ENCODE measurements at regions not wholly inside any gene's neighbourhood (a gene's known extent, or its start where the extent isn't known, plus 50 kb on each side); places are given as distances from the start of the nearest gene placed in this dataset.

DNA sequence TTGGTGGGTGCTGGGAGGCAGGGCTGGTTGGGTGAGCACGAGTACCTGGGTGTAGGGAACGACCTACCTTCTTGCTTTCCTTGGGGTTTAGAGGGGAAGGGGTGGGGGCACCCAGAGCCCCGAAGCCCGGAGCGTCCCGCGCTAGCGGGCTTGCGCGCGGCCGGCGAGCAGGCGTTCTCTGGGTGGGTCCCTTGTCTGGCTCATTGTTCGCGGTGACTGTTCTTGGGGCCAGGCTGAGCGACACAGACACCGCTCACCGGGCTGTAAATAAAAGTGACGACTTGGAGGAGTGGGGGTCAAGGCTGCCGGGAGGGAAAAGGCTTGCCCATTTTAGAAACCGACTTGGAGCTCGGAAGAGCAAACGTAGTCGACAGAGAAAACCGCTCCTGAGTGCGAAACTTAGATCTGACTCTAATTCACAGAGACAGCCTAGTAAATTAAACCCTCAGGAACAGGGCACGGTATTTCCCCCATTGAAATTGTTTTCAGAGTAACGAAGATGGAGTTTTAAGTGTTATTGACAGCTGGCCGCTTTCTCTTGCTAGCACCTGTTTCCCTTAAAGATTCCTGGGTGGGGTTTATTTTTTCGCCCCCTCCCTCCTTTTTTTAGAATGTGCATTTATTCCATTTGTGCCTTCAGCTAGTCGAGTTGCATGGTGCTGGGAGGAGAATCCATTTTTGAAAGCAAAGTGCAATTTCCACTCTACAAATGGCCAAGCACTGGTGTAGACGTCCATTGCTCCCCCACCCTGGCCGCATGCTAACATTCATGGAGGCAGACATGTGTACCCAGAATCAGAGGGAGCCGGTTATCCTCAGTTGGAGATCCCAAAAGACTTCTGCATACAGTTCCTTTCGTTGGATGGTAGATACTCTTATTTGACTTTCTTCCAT lies 532.1 kb upstream of the SEMA6D start:
- H3K27ac ChIP-seq (ENCODE audit: low read depth, low read length, poor library complexity, severe bottlenecking): no peak overlapping the region
- H2AFZ ChIP-seq (ENCODE audit: low read length): no peak overlapping the region
- H3K4me2 ChIP-seq (ENCODE audit: low read length): no peak overlapping the region
- H3K4me1 ChIP-seq (ENCODE audit: insufficient read depth, low read length, poor library complexity, severe bottlenecking): no peaks in the 10 kb centered on the region
- POLR2A ChIA-PET: no interaction called here
- H3K9me3 ChIP-seq (ENCODE audit: low read length): no peaks in the 10 kb centered on the region
- BruUV-seq (replicated peaks): no TSS peak
- H3K4me3 ChIP-seq (ENCODE audit: low read depth, low read length, poor library complexity, severe bottlenecking): no peak overlapping the region
- intact Hi-C loops (cut with micrococcal nuclease; ENCODE audit: unreplicated experiment): no loop called here
- H3K36me3 ChIP-seq (ENCODE audit: insufficient read depth, low read length): no peaks in the 10 kb centered on the region
- CTCF ChIA-PET (ENCODE audit: unreplicated experiment): no interaction called here
- H3K9me2 ChIP-seq (ENCODE audit: insufficient read depth, low read length): no peaks in the 10 kb centered on the region
- TF ChIP-seq CTCF (conservative IDR thresholded peaks at IDR 0.05; ENCODE audit: low read length): no peak
- TF ChIP-seq EZH2phosphoT487 (IDR thresholded peaks at IDR 0.05; ENCODE audit: borderline replicate concordance, low read depth, low read length): no peak
- no peaks in the 10 kb centered on the region for H4K20me1 ChIP-seq (ENCODE audit: insufficient read depth, low read length)
- H3K79me2 ChIP-seq (ENCODE audit: insufficient read depth, low read depth, low read length): no peaks in the 10 kb centered on the region
- DNase-seq (ENCODE audit: low spot score): no peak

DNA sequence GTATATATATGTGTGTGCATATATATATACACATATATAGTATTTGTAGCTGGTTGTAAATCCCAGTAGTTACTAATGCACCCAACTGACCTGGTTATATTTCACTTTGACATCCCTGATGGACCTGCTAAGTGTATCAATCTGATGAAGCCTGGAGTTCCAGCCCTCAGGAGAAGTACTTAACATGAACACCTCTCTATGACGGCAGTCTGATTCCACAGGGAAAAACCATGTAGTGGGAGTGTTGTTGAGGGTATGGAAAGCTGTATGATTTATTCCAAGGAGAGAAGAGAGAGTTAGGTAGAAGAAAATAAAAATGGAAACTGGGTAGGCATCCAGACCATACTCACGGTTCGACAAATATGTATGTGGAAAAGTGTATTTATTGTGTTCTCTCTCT lies 531.2 kb upstream of the SEMA6D start:
- Histone ChIP-seq H3K9me3 (ENCODE audit: low read length) (no peaks in the 10 kb centered on the region), H3K79me2 (ENCODE audit: insufficient read depth, low read depth, low read length) (no peaks in the 10 kb centered on the region), H4K20me1 (ENCODE audit: insufficient read depth, low read length) (no peaks in the 10 kb centered on the region), H3K4me1 (ENCODE audit: insufficient read depth, low read length, poor library complexity, severe bottlenecking) (no peaks in the 10 kb centered on the region), H3K9me2 (ENCODE audit: insufficient read depth, low read length) (no peaks in the 10 kb centered on the region), H2AFZ (ENCODE audit: low read length) (no peak overlapping the region), H3K36me3 (ENCODE audit: insufficient read depth, low read length) (no peaks in the 10 kb centered on the region), H3K4me2 (ENCODE audit: low read length) (no peak overlapping the region), H3K4me3 (ENCODE audit: low read depth, low read length, poor library complexity, severe bottlenecking) (no peak overlapping the region), H3K27ac (ENCODE audit: low read depth, low read length, poor library complexity, severe bottlenecking) (no peak overlapping the region)
- CTCF ChIA-PET (ENCODE audit: unreplicated experiment): no interaction called here
- POLR2A ChIA-PET: no interaction called here
- intact Hi-C loops (cut with micrococcal nuclease; ENCODE audit: unreplicated experiment): no loop called here
- BruUV-seq (replicated peaks): no TSS peak
- DNase-seq (ENCODE audit: low spot score): no peak
- no peak for TF ChIP-seq CTCF (conservative IDR thresholded peaks at IDR 0.05; ENCODE audit: low read length)
- no peak for TF ChIP-seq EZH2phosphoT487 (IDR thresholded peaks at IDR 0.05; ENCODE audit: borderline replicate concordance, low read depth, low read length)

All from OCI-LY7 (cell line).